PFSK-1 (cell line): ENCODE measurements at regions not wholly inside any gene's neighbourhood (a gene's known extent, or its start where the extent isn't known, plus 50 kb on each side); places are given as distances from the start of the nearest gene placed in this dataset.

ENCODE experiments used
- POLR2AphosphoS5 ChIP-seq: IDR thresholded peaks from 2 replicates; pipeline ENCODE4 v1.6.1; 2012; ENCODE audit warnings: low read depth, mild to moderate bottlenecking, control low read depth, low read length, moderate library complexity
- TF ChIP-seq, protein P1 (sequence below), 2 experiments: IDR thresholded peaks; 2 replicates each; pipeline versions ENCODE4 v1.6.1 to v1.8.0; 2011 to 2012; ENCODE audit warnings: low read depth in 2 of 2, low read length in 2 of 2, control low read depth in 1 of 2, inconsistent platforms in 1 of 2, mild to moderate bottlenecking in 1 of 2, moderate library complexity in 1 of 2; ENCODE audit not compliant: insufficient read depth in 1 of 2

DNA sequence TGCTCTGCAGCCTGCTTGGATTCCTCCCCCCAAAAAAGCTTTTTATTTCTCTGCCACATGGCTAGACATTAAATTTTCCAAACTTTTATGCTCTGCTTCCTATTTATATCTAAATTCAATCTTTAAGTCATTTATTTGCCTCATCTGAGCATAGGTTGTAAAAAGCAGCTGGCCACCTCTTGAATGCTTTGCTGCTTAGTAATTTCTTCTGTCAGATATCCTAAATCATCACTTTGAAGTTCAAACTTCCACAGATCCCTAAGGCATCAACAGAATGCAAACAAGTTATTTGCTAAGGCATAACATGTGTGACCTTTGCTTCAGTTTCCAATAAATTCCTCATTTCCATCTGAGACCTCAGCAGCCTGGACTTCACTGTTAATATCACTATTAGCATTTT, 209.6 kb downstream of the FSCB start:
- no peak for TF ChIP-seq POLR2AphosphoS5
- TF ChIP-seq, protein P1, sequence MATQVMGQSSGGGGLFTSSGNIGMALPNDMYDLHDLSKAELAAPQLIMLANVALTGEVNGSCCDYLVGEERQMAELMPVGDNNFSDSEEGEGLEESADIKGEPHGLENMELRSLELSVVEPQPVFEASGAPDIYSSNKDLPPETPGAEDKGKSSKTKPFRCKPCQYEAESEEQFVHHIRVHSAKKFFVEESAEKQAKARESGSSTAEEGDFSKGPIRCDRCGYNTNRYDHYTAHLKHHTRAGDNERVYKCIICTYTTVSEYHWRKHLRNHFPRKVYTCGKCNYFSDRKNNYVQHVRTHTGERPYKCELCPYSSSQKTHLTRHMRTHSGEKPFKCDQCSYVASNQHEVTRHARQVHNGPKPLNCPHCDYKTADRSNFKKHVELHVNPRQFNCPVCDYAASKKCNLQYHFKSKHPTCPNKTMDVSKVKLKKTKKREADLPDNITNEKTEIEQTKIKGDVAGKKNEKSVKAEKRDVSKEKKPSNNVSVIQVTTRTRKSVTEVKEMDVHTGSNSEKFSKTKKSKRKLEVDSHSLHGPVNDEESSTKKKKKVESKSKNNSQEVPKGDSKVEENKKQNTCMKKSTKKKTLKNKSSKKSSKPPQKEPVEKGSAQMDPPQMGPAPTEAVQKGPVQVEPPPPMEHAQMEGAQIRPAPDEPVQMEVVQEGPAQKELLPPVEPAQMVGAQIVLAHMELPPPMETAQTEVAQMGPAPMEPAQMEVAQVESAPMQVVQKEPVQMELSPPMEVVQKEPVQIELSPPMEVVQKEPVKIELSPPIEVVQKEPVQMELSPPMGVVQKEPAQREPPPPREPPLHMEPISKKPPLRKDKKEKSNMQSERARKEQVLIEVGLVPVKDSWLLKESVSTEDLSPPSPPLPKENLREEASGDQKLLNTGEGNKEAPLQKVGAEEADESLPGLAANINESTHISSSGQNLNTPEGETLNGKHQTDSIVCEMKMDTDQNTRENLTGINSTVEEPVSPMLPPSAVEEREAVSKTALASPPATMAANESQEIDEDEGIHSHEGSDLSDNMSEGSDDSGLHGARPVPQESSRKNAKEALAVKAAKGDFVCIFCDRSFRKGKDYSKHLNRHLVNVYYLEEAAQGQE (IDR thresholded peaks at IDR 0.05; ENCODE audit: insufficient read depth in 1 of 2, low read depth in 2 of 2, low read length in 2 of 2), result no peak
